ENCODE measurements at regions not wholly inside any gene's neighbourhood (a gene's known extent, or its start where the extent isn't known, plus 50 kb on each side); places are given as distances from the start of the nearest gene placed in this dataset.

- TF ChIP-seq, protein P1, sequence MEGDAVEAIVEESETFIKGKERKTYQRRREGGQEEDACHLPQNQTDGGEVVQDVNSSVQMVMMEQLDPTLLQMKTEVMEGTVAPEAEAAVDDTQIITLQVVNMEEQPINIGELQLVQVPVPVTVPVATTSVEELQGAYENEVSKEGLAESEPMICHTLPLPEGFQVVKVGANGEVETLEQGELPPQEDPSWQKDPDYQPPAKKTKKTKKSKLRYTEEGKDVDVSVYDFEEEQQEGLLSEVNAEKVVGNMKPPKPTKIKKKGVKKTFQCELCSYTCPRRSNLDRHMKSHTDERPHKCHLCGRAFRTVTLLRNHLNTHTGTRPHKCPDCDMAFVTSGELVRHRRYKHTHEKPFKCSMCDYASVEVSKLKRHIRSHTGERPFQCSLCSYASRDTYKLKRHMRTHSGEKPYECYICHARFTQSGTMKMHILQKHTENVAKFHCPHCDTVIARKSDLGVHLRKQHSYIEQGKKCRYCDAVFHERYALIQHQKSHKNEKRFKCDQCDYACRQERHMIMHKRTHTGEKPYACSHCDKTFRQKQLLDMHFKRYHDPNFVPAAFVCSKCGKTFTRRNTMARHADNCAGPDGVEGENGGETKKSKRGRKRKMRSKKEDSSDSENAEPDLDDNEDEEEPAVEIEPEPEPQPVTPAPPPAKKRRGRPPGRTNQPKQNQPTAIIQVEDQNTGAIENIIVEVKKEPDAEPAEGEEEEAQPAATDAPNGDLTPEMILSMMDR (IDR thresholded peaks at IDR 0.05), result no peak
- TF ChIP-seq POLR2AphosphoS5 (IDR thresholded peaks at IDR 0.05) (no peak), POLR2A (IDR thresholded peaks at IDR 0.05) (no peak)
Observed at GRCh38 chr4:79087071-79087470, 147.8 kb upstream of the PAQR3 start.
